ENCODE measurements at regions not wholly inside any gene's neighbourhood (a gene's known extent, or its start where the extent isn't known, plus 50 kb on each side); places are given as distances from the start of the nearest gene placed in this dataset.

GRCh38 chr2:173467751-173468150 lies 113.1 kb downstream of the CDCA7 start:
- DNase-seq (ENCODE audit: low spot score): no peak

- no peak for DNase-seq (ENCODE audit: low spot score)
These were observed 113.7 kb downstream of the CDCA7 start for GRCh38 chr2:173468266-173468793.

GRCh38 chr2:173472112-173472511 lies 117.4 kb downstream of the CDCA7 start:
- DNase-seq (ENCODE audit: low spot score): peak; percentile 22

- no peak for DNase-seq (ENCODE audit: low spot score)
These were observed 128.5 kb downstream of the CDCA7 start for GRCh38 chr2:173483137-173483536.

- no peak for DNase-seq (ENCODE audit: low spot score)
These were observed 134.2 kb downstream of the CDCA7 start for GRCh38 chr2:173488861-173489260.

GRCh38 chr2:173491418-173491817 lies 136.7 kb downstream of the CDCA7 start:
- DNase-seq (ENCODE audit: low spot score): no peak

GRCh38 chr2:173493874-173494273 lies 139.2 kb downstream of the CDCA7 start:
- no peak for DNase-seq (ENCODE audit: low spot score)

GRCh38 chr2:173496746-173497145 lies 142.1 kb downstream of the CDCA7 start:
- no peak for DNase-seq (ENCODE audit: low spot score)

- DNase-seq (ENCODE audit: low spot score): no peak
These were observed 146.3 kb downstream of the CDCA7 start for GRCh38 chr2:173500953-173501352.

GRCh38 chr2:173502296-173502695 lies 147.6 kb downstream of the CDCA7 start:
- DNase-seq (ENCODE audit: low spot score): no peak

- DNase-seq (ENCODE audit: low spot score): no peak
These were observed 156.7 kb downstream of the CDCA7 start for GRCh38 chr2:173511357-173511756.

- no peak for DNase-seq (ENCODE audit: low spot score)
These were observed 157.3 kb downstream of the CDCA7 start for GRCh38 chr2:173511942-173512341.

- DNase-seq (ENCODE audit: low spot score): no peak
These were observed 158.5 kb downstream of the CDCA7 start for GRCh38 chr2:173513107-173513727.

- no peak for DNase-seq (ENCODE audit: low spot score)
These were observed 166.2 kb downstream of the CDCA7 start for GRCh38 chr2:173520918-173521317.

- DNase-seq (ENCODE audit: low spot score): peak; percentile 80
These were observed 166.9 kb downstream of the CDCA7 start for GRCh38 chr2:173521450-173522192.

- DNase-seq (ENCODE audit: low spot score): no peak
These were observed 168.8 kb downstream of the CDCA7 start for GRCh38 chr2:173523497-173523896.

GRCh38 chr2:173524256-173524955 lies 169.7 kb downstream of the CDCA7 start:
- DNase-seq (ENCODE audit: low spot score): no peak

- DNase-seq (ENCODE audit: low spot score): peak; percentile 58
These were observed 178.3 kb downstream of the CDCA7 start for GRCh38 chr2:173532732-173533531.

GRCh38 chr2:173537694-173538093 lies 183.0 kb downstream of the CDCA7 start:
- DNase-seq (ENCODE audit: low spot score): no peak

GRCh38 chr2:173539615-173540014 lies 184.9 kb downstream of the CDCA7 start:
- DNase-seq (ENCODE audit: low spot score): no peak

- peak; percentile 59 for DNase-seq (ENCODE audit: low spot score)
These were observed 190.1 kb downstream of the CDCA7 start for GRCh38 chr2:173544641-173545363.
